Activated T-helper 1 cell treated with anti-CD3 and anti-CD28 coated beads, Interleukin-12 subunit alpha, Interleukin-12 subunit beta, Interleukin-2, Interleukin-4 antibody, amounts not matched to agents 30 ng/mL and 10 ng/mL and 1 ng/mL, durations not matched to agents 14 hours and 24 hours and 36 hours (primary cell): ENCODE measurements at regions not wholly inside any gene's neighbourhood (a gene's known extent, or its start where the extent isn't known, plus 50 kb on each side); places are given as distances from the start of the nearest gene placed in this dataset.

Experiments
- DNase-seq: peaks from one replicate; pipeline ENCODE4 v3.0.0; 2021; ENCODE audit warnings: low spot score
- H3K27ac Mint-ChIP-seq: one replicate; pipeline ENCODE4 v1.8.0; 2021; ENCODE audit warnings: mild to moderate bottlenecking, mixed read lengths
- H3K27me3 Mint-ChIP-seq: one replicate; pipeline ENCODE4 v1.8.0; 2022; ENCODE audit warnings: mild to moderate bottlenecking, moderate library complexity, mixed read lengths; ENCODE audit not compliant: insufficient read depth
- H3K36me3 Mint-ChIP-seq: one replicate; pipeline ENCODE4 v1.8.0; 2021; ENCODE audit warnings: low read depth, mixed read lengths
- H3K4me1 Mint-ChIP-seq: one replicate; pipeline ENCODE4 v1.8.0; 2021; ENCODE audit warnings: low read depth, mixed read lengths
- H3K4me3 Mint-ChIP-seq: one replicate; pipeline ENCODE4 v1.8.0; 2021; ENCODE audit warnings: mild to moderate bottlenecking, moderate library complexity, mixed read lengths
- H3K9me3 Mint-ChIP-seq: one replicate; pipeline ENCODE4 v1.8.0; 2021; ENCODE audit warnings: mixed read lengths
- intact Hi-C: fragments of 100-400 bp; cut with micrococcal nuclease; formaldehyde crosslinking; loops from one replicate; pipeline ENCODE4 v1.15.1; 2024

DNA sequence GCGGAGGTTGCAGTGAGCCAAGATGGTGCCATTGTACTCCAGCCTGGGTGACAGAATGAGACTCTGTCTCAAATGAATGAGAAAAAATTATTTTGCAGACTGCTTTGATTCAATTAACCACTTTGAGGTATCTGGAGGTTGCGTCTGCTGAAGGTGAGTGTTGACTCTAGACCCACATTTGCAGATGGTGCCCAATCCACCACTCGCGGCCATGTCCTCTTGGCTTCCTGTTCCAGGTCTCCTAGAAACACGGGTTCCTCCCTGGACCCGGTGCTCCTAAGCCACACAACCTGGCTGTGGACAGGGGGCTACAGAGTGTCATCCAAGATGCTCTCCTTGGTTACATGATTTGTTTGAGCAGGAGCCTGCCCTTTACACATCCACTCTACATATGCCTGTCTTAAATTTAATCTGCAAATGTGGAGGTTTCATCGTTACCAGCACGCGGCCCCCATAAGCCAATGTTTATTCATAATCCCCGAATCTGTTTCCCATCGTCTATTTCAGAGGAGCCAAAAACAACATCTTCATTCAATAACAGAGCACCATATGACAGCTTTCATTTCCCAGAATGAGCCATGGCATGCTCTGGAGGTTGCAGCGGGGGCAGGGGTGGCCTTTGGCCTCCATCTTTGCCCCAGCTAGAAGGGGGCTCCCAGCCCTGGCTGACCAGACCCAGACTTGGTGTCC, 377.2 kb downstream of the CTTN start:
- no peaks in the 10 kb centered on the region for H3K9me3 Mint-ChIP-seq
- H3K4me1 Mint-ChIP-seq = no peaks in the 10 kb centered on the region
- intact Hi-C loops = no loop called here
- no peak overlapping the region for H3K4me3 Mint-ChIP-seq
- H3K36me3 Mint-ChIP-seq = no peaks in the 10 kb centered on the region
- H3K27me3 Mint-ChIP-seq = no peaks in the 10 kb centered on the region
- no peak overlapping the region for H3K27ac Mint-ChIP-seq
- no peak for DNase-seq

DNA sequence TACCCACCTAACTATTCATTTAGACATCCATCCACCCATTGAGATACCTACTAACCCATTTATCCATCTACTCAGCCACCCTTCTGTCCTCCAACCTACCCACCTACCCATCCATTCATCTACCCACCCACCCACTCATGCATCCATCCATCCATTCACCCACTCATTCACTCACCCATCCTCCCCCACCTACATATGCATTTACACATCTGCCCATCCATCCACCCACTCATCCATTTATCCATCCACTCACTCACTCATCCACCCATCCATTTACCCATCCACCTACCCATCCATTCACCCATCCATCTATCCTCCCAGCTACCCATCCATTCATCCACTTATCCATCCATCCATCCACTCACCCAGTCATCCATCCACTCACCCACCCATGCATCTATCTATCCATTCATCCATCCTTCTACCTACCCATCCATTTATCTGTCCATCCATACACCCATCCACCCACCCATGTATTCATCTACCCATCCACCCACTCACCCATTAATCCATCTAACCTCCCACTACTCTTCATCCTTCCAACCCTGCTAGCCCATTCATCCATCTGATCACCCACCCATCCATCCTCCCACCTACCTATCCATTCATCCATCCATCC, 378.7 kb downstream of the CTTN start:
- no peaks in the 10 kb centered on the region for H3K4me1 Mint-ChIP-seq
- no peak overlapping the region for H3K4me3 Mint-ChIP-seq
- H3K9me3 Mint-ChIP-seq = no peaks in the 10 kb centered on the region
- intact Hi-C loops = no loop called here
- H3K36me3 Mint-ChIP-seq = no peaks in the 10 kb centered on the region
- DNase-seq = no peak
- no peaks in the 10 kb centered on the region for H3K27me3 Mint-ChIP-seq
- no peak overlapping the region for H3K27ac Mint-ChIP-seq

GRCh38 chr11:70778883-70779282, 380.6 kb downstream of the CTTN start:
- Mint-ChIP-seq H3K36me3 (no peaks in the 10 kb centered on the region), H3K27me3 (no peaks in the 10 kb centered on the region), H3K4me3 (no peak overlapping the region), H3K9me3 (no peaks in the 10 kb centered on the region), H3K27ac (no peak overlapping the region), H3K4me1 (no peaks in the 10 kb centered on the region)
- no peak for DNase-seq
- intact Hi-C loops = no loop called here

DNA sequence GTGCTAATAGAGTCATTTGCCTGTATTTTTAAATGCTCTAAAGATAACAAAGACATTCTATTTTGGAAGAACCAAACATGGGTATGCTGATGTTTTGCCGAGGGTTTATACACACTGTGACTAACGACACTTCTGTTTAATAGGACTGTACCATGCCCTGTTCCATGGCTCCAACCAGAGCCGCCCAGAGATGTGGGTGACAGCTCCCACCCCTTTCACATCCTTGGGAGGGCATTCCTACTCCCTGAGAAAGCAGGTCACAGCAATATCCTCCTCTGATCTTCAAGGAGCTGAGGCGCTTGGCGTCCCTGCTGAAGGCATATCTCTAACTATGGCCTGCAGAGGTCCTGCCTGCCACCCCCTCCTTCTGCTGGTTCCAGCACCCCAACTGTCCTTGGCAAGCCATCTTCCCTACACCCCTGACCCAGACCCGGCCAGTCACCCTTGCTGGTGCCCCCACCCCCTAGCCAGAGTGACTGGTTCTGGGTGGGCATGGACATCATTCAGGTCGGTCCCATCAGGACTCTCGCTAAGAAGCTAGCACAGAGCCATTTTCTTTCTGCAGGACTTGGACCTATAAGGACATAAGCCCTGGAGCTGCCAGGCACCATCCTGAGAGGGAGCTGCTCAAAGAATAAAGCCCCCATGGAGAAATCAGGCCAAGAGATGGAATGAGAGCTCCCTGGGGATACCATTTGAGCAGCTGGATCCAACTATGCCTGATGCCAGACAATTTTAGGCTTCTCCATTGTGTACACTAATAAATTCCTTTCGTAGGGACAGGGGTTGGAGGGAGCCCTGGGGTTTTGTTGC, 381.3 kb downstream of the CTTN start:
- H3K27me3 Mint-ChIP-seq = no peaks in the 10 kb centered on the region
- H3K36me3 Mint-ChIP-seq = no peaks in the 10 kb centered on the region
- no peaks in the 10 kb centered on the region for H3K9me3 Mint-ChIP-seq
- H3K4me3 Mint-ChIP-seq = no peak overlapping the region
- no peaks in the 10 kb centered on the region for H3K4me1 Mint-ChIP-seq
- no peak for DNase-seq
- intact Hi-C loops = no loop called here
- H3K27ac Mint-ChIP-seq = no peak overlapping the region

GRCh38 chr11:70780246-70780535, 381.9 kb downstream of the CTTN start:
- no peaks in the 10 kb centered on the region for H3K27me3 Mint-ChIP-seq
- H3K4me3 Mint-ChIP-seq = no peak overlapping the region
- no peaks in the 10 kb centered on the region for H3K4me1 Mint-ChIP-seq
- DNase-seq = no peak
- H3K27ac Mint-ChIP-seq = no peak overlapping the region
- H3K9me3 Mint-ChIP-seq = no peaks in the 10 kb centered on the region
- intact Hi-C loops = no loop called here
- H3K36me3 Mint-ChIP-seq = no peaks in the 10 kb centered on the region

DNA sequence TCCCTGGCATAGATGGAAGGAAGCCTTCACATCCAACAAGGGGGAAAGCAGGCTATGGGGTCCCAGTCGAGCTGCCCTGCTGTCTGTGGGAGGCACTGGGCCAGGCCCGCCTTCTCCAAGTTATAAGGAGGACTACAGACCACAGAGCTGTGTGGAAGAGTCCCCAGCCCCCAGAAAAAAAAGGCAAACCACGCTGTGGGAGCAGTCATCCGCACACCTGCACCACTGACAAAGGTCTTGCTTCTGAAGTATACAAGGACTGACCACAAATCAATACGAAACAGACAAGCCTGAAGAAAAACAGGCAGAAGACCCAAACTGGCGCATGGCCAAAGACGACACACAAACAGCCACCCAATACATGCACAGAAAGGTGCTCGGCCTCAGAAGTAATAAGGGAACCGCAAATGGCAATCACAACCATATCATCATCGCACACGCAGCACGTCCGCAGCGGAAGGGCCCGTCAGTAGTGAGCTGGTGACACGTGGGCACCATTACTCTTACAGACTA, 384.1 kb downstream of the CTTN start:
- intact Hi-C loops = no loop called here
- Mint-ChIP-seq H3K36me3 (no peaks in the 10 kb centered on the region), H3K9me3 (no peaks in the 10 kb centered on the region), H3K27me3 (no peaks in the 10 kb centered on the region), H3K4me1 (no peaks in the 10 kb centered on the region), H3K4me3 (no peak overlapping the region), H3K27ac (no peak overlapping the region)
- DNase-seq = no peak

- no peak overlapping the region for H3K4me3 Mint-ChIP-seq
- H3K4me1 Mint-ChIP-seq = no peaks in the 10 kb centered on the region
- no peaks in the 10 kb centered on the region for H3K27me3 Mint-ChIP-seq
- H3K36me3 Mint-ChIP-seq = no peaks in the 10 kb centered on the region
- intact Hi-C loops = no loop called here
- no peak overlapping the region for H3K27ac Mint-ChIP-seq
- no peak for DNase-seq
- H3K9me3 Mint-ChIP-seq = no peaks in the 10 kb centered on the region
These were observed 385.0 kb downstream of the CTTN start for GRCh38 chr11:70783356-70783755.

DNA sequence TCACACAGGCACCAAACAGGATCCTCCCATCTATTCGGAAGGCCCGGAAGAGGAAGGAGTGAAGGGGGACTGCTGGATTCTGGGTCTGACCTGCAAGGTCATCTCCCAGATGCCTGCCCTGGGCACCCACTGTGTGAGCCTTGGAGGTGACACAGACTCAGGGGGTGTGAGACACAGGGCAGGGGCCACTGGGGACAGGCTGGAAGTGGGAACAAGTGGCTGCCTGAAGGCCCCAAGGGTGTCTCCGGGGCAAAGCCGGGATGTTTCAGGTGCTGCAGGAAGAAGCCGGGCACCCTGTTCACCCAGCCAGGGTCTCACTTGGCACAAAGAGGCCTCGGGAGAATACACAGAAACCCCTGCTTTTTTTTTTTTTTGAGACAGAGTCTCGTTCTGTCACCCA, 385.5 kb downstream of the CTTN start:
- no peak for DNase-seq
- Mint-ChIP-seq H3K27ac (no peak overlapping the region), H3K4me3 (no peak overlapping the region), H3K36me3 (no peaks in the 10 kb centered on the region), H3K9me3 (no peaks in the 10 kb centered on the region), H3K27me3 (no peaks in the 10 kb centered on the region), H3K4me1 (no peaks in the 10 kb centered on the region)
- intact Hi-C loops = no loop called here

DNA sequence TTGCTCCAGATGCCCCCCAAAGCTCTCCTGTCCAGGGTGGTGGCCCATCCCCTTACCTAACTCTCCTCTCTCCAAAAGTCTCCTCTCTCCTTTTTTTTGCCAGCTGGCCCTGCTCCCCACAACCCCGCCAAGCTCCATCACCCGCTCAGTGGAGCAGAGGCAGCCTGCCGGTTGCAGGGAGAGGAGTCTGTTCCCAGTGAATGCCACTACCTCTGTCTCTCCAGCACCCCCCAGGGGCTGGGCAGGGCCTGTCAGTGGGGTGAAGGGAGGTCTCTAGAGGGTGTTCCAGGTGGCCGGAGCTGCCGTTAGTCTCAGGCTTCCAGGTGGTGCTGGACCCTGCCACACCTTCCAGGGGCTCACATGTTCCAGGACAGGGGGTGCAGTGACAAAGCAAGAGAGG, 387.0 kb downstream of the CTTN start:
- no peak overlapping the region for H3K4me3 Mint-ChIP-seq
- no peaks in the 10 kb centered on the region for H3K27me3 Mint-ChIP-seq
- no peaks in the 10 kb centered on the region for H3K4me1 Mint-ChIP-seq
- no peak for DNase-seq
- H3K9me3 Mint-ChIP-seq = no peaks in the 10 kb centered on the region
- intact Hi-C loops = no loop called here
- H3K36me3 Mint-ChIP-seq = no peaks in the 10 kb centered on the region
- no peak overlapping the region for H3K27ac Mint-ChIP-seq

DNA sequence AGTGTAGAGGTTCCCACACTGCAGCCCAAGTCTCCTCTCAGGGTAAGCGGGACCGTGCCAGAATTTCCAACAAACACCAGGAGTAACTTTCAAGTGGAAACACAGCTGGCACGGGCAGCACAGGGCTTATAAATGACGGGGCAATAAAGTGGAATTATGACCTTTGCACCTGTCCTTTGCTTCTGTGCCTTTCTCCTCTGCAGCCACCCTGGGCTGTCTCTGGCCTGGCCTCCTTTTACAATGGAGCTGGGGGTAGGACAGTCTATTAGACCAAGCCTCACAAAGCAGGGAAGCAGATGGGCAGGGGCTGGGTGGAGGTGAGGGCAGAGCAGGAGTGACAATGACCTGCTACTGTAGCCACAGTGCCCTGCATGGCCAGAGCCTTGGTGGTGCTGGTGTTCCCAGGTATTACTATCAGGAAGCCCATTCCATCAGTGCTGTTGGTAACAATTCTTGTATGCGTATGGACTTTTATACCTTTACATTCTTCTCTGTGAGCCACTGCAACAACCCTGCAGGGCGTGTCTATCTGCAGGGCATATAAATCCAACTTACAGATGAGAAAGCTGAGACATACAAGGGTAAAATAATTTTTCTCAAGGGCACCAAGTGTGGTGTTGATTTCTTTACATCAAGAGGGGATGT, 387.8 kb downstream of the CTTN start:
- Mint-ChIP-seq H3K4me3 (no peak overlapping the region), H3K4me1 (no peaks in the 10 kb centered on the region), H3K27ac (no peak overlapping the region), H3K36me3 (no peaks in the 10 kb centered on the region), H3K27me3 (no peaks in the 10 kb centered on the region), H3K9me3 (peaks cover under 1% of the 10 kb centered on the region)
- DNase-seq = no peak
- intact Hi-C loops = no loop called here

DNA sequence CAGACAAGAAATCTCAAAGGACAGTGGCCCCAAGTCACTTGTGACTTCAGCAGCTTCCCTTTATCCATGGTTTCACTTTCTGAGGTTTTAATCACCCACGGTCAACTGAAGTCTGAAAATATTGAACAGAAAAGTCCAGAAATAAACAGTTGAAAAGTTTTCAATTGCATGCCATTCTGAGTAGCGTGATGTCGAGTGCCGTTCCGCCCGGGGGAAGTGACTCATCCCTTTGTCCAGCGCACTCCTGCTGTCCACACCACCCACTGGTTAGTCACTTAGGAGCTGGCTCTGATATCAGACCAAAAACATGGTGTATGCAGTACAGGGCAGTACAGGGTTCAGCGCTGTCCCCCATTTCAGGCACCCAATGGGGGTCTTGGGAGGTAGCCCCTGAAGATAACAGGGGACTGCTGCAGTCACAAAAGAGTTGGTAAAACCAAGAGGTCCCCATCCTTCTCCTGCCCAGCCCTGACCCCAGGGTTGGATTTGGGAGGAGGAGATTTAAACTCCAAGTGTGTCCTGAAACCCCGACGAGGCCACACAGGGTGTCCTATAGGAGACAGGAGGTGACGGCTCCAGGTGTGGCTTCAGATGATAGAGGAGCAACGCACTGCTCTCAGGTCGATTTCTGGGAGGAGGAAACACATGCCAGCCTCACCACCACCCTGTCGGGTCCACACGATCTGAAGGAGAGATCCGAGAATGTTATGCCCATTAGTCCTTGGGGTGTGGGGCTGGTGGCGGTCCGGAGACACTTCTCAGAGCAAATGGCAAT, 390.1 kb downstream of the CTTN start:
- H3K4me3 Mint-ChIP-seq = no peak overlapping the region
- H3K27ac Mint-ChIP-seq = no peak overlapping the region
- H3K27me3 Mint-ChIP-seq = no peaks in the 10 kb centered on the region
- intact Hi-C loops = no loop called here
- H3K9me3 Mint-ChIP-seq = peaks cover 16% of the 10 kb centered on the region
- no peaks in the 10 kb centered on the region for H3K36me3 Mint-ChIP-seq
- no peak for DNase-seq
- no peaks in the 10 kb centered on the region for H3K4me1 Mint-ChIP-seq

DNA sequence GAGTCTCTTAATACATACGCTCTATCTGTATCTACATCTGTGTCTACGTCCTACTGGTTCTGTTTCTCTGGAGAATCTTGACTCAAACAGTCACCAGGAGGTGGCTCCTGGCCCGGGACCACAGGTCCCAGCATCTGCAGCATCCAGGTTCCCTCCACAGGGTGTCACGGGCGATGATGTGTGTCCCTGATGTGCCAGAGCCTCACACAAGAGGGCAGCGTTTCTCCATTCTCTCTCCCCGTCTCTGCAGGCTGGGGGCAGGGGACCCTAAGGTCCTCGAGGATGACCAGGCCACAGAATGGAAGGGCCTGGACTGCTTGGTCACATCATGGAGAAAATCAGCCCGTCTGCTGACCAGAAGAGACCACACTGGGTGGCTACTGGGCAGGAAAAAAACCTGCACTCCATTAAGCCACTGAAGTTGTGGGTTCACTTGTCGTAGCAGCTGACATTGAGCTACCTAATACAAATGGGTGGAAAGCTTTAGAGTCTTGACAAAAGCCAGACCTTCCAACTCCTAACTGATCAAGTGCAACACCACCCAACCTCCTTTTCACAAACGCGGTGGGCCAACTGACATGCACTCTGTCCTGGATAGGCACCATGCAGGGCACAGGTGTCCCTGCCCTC, 392.5 kb downstream of the CTTN start:
- intact Hi-C loops = no loop called here

More for the DNA sequence above, 392.5 kb downstream of the CTTN start:
- Mint-ChIP-seq H3K36me3 (no peaks in the 10 kb centered on the region), H3K9me3 (peaks cover 25% of the 10 kb centered on the region), H3K4me3 (no peak overlapping the region), H3K4me1 (no peaks in the 10 kb centered on the region), H3K27ac (no peak overlapping the region), H3K27me3 (no peaks in the 10 kb centered on the region)
- DNase-seq = no peak
